ENCODE measurements at regions not wholly inside any gene's neighbourhood (a gene's known extent, or its start where the extent isn't known, plus 50 kb on each side); places are given as distances from the start of the nearest gene placed in this dataset.

- TF ChIP-seq YY1 (IDR thresholded peaks at IDR 0.05; ENCODE audit: low read depth) (no peak), TCF12 (IDR thresholded peaks at IDR 0.05; ENCODE audit: low read depth) (no peak), TAF1 (IDR thresholded peaks at IDR 0.05; ENCODE audit: low read depth) (no peak), REST (IDR thresholded peaks at IDR 0.05; ENCODE audit: low read depth) (no peak), TEAD4 (IDR thresholded peaks at IDR 0.05) (no peak), RAD21 (IDR thresholded peaks at IDR 0.05; ENCODE audit: low read depth) (no peak), USF1 (IDR thresholded peaks at IDR 0.05) (no peak), EP300 (IDR thresholded peaks at IDR 0.05; ENCODE audit: borderline replicate concordance) (no peak), CEBPB (IDR thresholded peaks at IDR 0.05) (no peak), MAX (IDR thresholded peaks at IDR 0.05) (no peak), FOXM1 (IDR thresholded peaks at IDR 0.05; ENCODE audit: borderline replicate concordance, low read depth) (no peak), EGR1 (IDR thresholded peaks at IDR 0.05) (no peak), ZBTB7A (IDR thresholded peaks at IDR 0.05; ENCODE audit: low read depth) (no peak)
Observed at GRCh38 chr5:17373406-17373805, 124.6 kb upstream of the TAF11L2 start.

- TF ChIP-seq CREB1 (IDR thresholded peaks at IDR 0.05; ENCODE audit: low read depth) (no peak), EP300 (IDR thresholded peaks at IDR 0.05; ENCODE audit: borderline replicate concordance) (no peak)
Observed at GRCh38 chr5:17373814-17374556, 124.0 kb upstream of the TAF11L2 start.

- no peak for TF ChIP-seq EGR1 (IDR thresholded peaks at IDR 0.05)
- peak; percentile 80 for TF ChIP-seq EP300 (IDR thresholded peaks at IDR 0.05; ENCODE audit: borderline replicate concordance)
- TF ChIP-seq ZBTB7A (IDR thresholded peaks at IDR 0.05; ENCODE audit: low read depth) = no peak
- TF ChIP-seq CEBPB (IDR thresholded peaks at IDR 0.05) = no peak
- TF ChIP-seq CREB1 (IDR thresholded peaks at IDR 0.05; ENCODE audit: low read depth) = no peak
- peak; percentile 94 for TF ChIP-seq FOXM1 (IDR thresholded peaks at IDR 0.05; ENCODE audit: borderline replicate concordance, low read depth)
- no peak for TF ChIP-seq USF1 (IDR thresholded peaks at IDR 0.05)
- no peak for TF ChIP-seq RAD21 (IDR thresholded peaks at IDR 0.05; ENCODE audit: low read depth)
- peak; percentile 62 for TF ChIP-seq TCF12 (IDR thresholded peaks at IDR 0.05; ENCODE audit: low read depth)
- TF ChIP-seq TEAD4 (IDR thresholded peaks at IDR 0.05) = peak; percentile 75
- TF ChIP-seq NFIC (IDR thresholded peaks at IDR 0.05) = peak; percentile 69
- no peak for TF ChIP-seq REST (IDR thresholded peaks at IDR 0.05; ENCODE audit: low read depth)
- TF ChIP-seq YY1 (IDR thresholded peaks at IDR 0.05; ENCODE audit: low read depth) = no peak
- 0 out of 2 replicates have a peak, but pooled peaks have one; percentile 31 for TF ChIP-seq MAX (IDR thresholded peaks at IDR 0.05)
- no peak for TF ChIP-seq TAF1 (IDR thresholded peaks at IDR 0.05; ENCODE audit: low read depth)
Observed at GRCh38 chr5:17374973-17375742, 122.9 kb upstream of the TAF11L2 start.

- no peak for TF ChIP-seq TCF12 (IDR thresholded peaks at IDR 0.05; ENCODE audit: low read depth)
- no peak for TF ChIP-seq CEBPB (IDR thresholded peaks at IDR 0.05)
- TF ChIP-seq EGR1 (IDR thresholded peaks at IDR 0.05) = no peak
- no peak for TF ChIP-seq REST (IDR thresholded peaks at IDR 0.05; ENCODE audit: low read depth)
- no peak for TF ChIP-seq ZBTB7A (IDR thresholded peaks at IDR 0.05; ENCODE audit: low read depth)
- no peak for TF ChIP-seq TEAD4 (IDR thresholded peaks at IDR 0.05)
- TF ChIP-seq EP300 (IDR thresholded peaks at IDR 0.05; ENCODE audit: borderline replicate concordance) = no peak
- TF ChIP-seq MAX (IDR thresholded peaks at IDR 0.05) = no peak
- TF ChIP-seq USF1 (IDR thresholded peaks at IDR 0.05) = no peak
- TF ChIP-seq RAD21 (IDR thresholded peaks at IDR 0.05; ENCODE audit: low read depth) = no peak
- no peak for TF ChIP-seq CREB1 (IDR thresholded peaks at IDR 0.05; ENCODE audit: low read depth)
- no peak for TF ChIP-seq TAF1 (IDR thresholded peaks at IDR 0.05; ENCODE audit: low read depth)
- no peak for TF ChIP-seq YY1 (IDR thresholded peaks at IDR 0.05; ENCODE audit: low read depth)
- no peak for TF ChIP-seq NFIC (IDR thresholded peaks at IDR 0.05)
Observed at GRCh38 chr5:17378346-17378997, 119.6 kb upstream of the TAF11L2 start.

Data from Ishikawa (cell line).